HCT116 (cell line): ENCODE measurements at regions not wholly inside any gene's neighbourhood (a gene's known extent, or its start where the extent isn't known, plus 50 kb on each side); places are given as distances from the start of the nearest gene placed in this dataset.

ENCODE experiments used
- ATAC-seq: fragments of 200-7000 bp; cut with Tn5 transposase; 2 replicates; pipeline ENCODE4 v1.9.1; 2020; ENCODE audit warnings: mild to moderate bottlenecking, moderate library complexity
- BruUV-seq: library from RNA; stranded (reverse); fragments of 400-500 nt; replicated peaks from 2 replicates; lab custom pipeline; 2021; lab: Mats Ljungman, UMichigan
- CTCF ChIA-PET: fragments of 300-600 bp; sonication (Branson Sonifier 250); formaldehyde crosslinking; loops from one replicate; lab custom pipeline; 2021; ENCODE audit warnings: antibody characterized with exemption; lab: Charles Lee
- POLR2A ChIA-PET: fragments of 300-600, 350-600 bp; sonication (Branson Sonifier 250); formaldehyde crosslinking; loops from one replicate; lab custom pipeline; 2021; ENCODE audit warnings: antibody characterized with exemption; lab: Charles Lee
- RAD21 ChIA-PET, 2 experiments: fragments of 300-600 bp; sonication (Branson Sonifier 250); formaldehyde crosslinking; loops; one replicate each; lab custom pipeline; 2023; ENCODE audit warnings: low total read pairs in 2 of 2; ENCODE audit not compliant: uncharacterized antibody in 2 of 2, unreplicated experiment in 2 of 2, low non-redundant PET in 1 of 2; lab: Charles Lee
- DNase-seq: peaks from one replicate; pipeline ENCODE4 v3.0.0-alpha.2; 2010; ENCODE audit warnings: low read depth, low spot score
- H2AFZ ChIP-seq: fragments of 200-600 bp; shearing (Covaris generic), sonication (generic); 2 replicates; pipeline ENCODE4 v1.6.1; 2017; ENCODE audit warnings: low read depth, mixed run types, mixed read lengths, antibody characterized with exemption, low read length; ENCODE audit not compliant: poor library complexity, severe bottlenecking
- H3K27ac ChIP-seq: 2 replicates; pipeline ENCODE4 v1.5.1; 2012; ENCODE audit warnings: low read depth, low read length
- H3K27me3 ChIP-seq: fragments of 200-600 bp; sonication (generic); 2 replicates; pipeline ENCODE4 v1.6.1; 2016; ENCODE audit warnings: mixed run types, low read length, mixed read lengths; ENCODE audit not compliant: insufficient read depth
- H3K36me3 ChIP-seq, 2 experiments: fragments of 200-500 bp in 1 of 2; fragments of 200-600 bp in 1 of 2; sonication (Bioruptor generic) in 1 of 2; sonication (generic) in 1 of 2; 2 replicates each; pipeline versions ENCODE4 v1.5.1 to v1.6.1; 2014 to 2016; ENCODE audit warnings: low read length in 2 of 2, inconsistent platforms in 1 of 2, mixed read lengths in 1 of 2, mixed run types in 1 of 2; ENCODE audit not compliant: insufficient read depth in 2 of 2, control insufficient read depth in 1 of 2
- H3K4me1 ChIP-seq, 2 experiments: fragments of 200-600 bp in 1 of 2; sonication (generic) in 1 of 2; 2 replicates each; pipeline versions ENCODE4 v1.5.1 to v1.6.1; 2012 to 2017; ENCODE audit warnings: low read length in 2 of 2, inconsistent platforms in 1 of 2, mild to moderate bottlenecking in 1 of 2, mixed read lengths in 1 of 2, mixed run types in 1 of 2, moderate library complexity in 1 of 2; ENCODE audit not compliant: insufficient read depth in 2 of 2, control insufficient read depth in 1 of 2
- H3K4me2 ChIP-seq: fragments of 200-600 bp; sonication (generic); 2 replicates; pipeline ENCODE4 v1.6.1; 2017; ENCODE audit warnings: mixed run types, low read length, mixed read lengths
- H3K4me3 ChIP-seq, 2 experiments: fragments of 200-600 bp in 1 of 2; sonication (generic) in 1 of 2; replicated peaks in 1 of 2; 2 replicates each; pipeline ENCODE4 v1.5.1; 2011 to 2016; ENCODE audit warnings: low read length in 2 of 2, control low read depth in 1 of 2, low read depth in 1 of 2, mild to moderate bottlenecking in 1 of 2, mixed read lengths in 1 of 2, mixed run types in 1 of 2
- H3K79me2 ChIP-seq: fragments of 200-600 bp; sonication (generic); 2 replicates; pipeline ENCODE4 v1.6.1; 2017; ENCODE audit warnings: mild to moderate bottlenecking, mixed run types, low read length, moderate library complexity, mixed read lengths; ENCODE audit not compliant: insufficient read depth
- H3K9ac ChIP-seq: fragments of 200-600 bp; sonication (generic); 2 replicates; pipeline ENCODE4 v1.6.1; 2016; ENCODE audit warnings: low read length, mixed read lengths
- H3K9me2 ChIP-seq: fragments of 200-600 bp; sonication (generic), shearing (Covaris generic); 2 replicates; pipeline ENCODE4 v1.6.1; 2017; ENCODE audit warnings: mixed run types, mild to moderate bottlenecking, moderate library complexity; ENCODE audit not compliant: insufficient read depth
- H3K9me3 ChIP-seq, 2 experiments: fragments of 200-500 bp in 1 of 2; fragments of 200-600 bp in 1 of 2; sonication (Bioruptor generic) in 1 of 2; sonication (generic) in 1 of 2; 2 replicates each; pipeline ENCODE4 v1.6.1; 2014 to 2017; ENCODE audit warnings: low read length in 2 of 2, mixed read lengths in 2 of 2, inconsistent platforms in 1 of 2, low read depth in 1 of 2, mild to moderate bottlenecking in 1 of 2, mixed run types in 1 of 2, moderate library complexity in 1 of 2; ENCODE audit not compliant: control insufficient read depth in 1 of 2, insufficient read depth in 1 of 2
- H4K20me1 ChIP-seq: fragments of 200-600 bp; sonication (generic), shearing (Covaris generic); 2 replicates; pipeline ENCODE4 v1.6.1; 2017; ENCODE audit warnings: mixed run types, mild to moderate bottlenecking, moderate library complexity; ENCODE audit not compliant: insufficient read depth
- CBX3 ChIP-seq: IDR thresholded peaks from 2 replicates; pipeline ENCODE4 v1.6.1; 2012; ENCODE audit warnings: low read depth
- CEBPB ChIP-seq: IDR thresholded peaks from 2 replicates; pipeline ENCODE4 v1.6.1; 2012; ENCODE audit warnings: low read depth
- EGR1 ChIP-seq: IDR thresholded peaks from 2 replicates; pipeline ENCODE4 v1.6.1; 2012; ENCODE audit warnings: low read depth
- EZH2 ChIP-seq: fragments of 200-600 bp; sonication (generic); IDR thresholded peaks from 2 replicates; pipeline ENCODE4 v1.6.1; 2017; ENCODE audit warnings: antibody characterized with exemption, mixed run types
- EZH2phosphoT487 ChIP-seq: fragments of 200-600 bp; IDR thresholded peaks from 2 replicates; pipeline ENCODE4 v1.6.1; 2018; ENCODE audit warnings: antibody characterized with exemption, borderline replicate concordance
- JUND ChIP-seq: IDR thresholded peaks from 2 replicates; pipeline ENCODE4 v1.6.1; 2012
- POLR2AphosphoS5 ChIP-seq: IDR thresholded peaks from 2 replicates; pipeline ENCODE4 v1.6.1; 2011; ENCODE audit warnings: mild to moderate bottlenecking, low read depth, low read length, moderate library complexity
- RAD21 ChIP-seq: IDR thresholded peaks from 2 replicates; pipeline ENCODE4 v1.6.1; 2012; ENCODE audit warnings: low read depth, mild to moderate bottlenecking
- SIN3A ChIP-seq: IDR thresholded peaks from 2 replicates; pipeline ENCODE4 v1.6.1; 2012; ENCODE audit warnings: low read depth
- TCF7L2 ChIP-seq: IDR thresholded peaks from 2 replicates; pipeline ENCODE4 v1.7.0; 2011; ENCODE audit warnings: borderline replicate concordance, inconsistent platforms; ENCODE audit not compliant: insufficient read depth, insufficient read length; ENCODE audit errors: extremely low read depth
- YY1 ChIP-seq: IDR thresholded peaks from 2 replicates; pipeline ENCODE4 v1.6.1; 2011; ENCODE audit warnings: low read length, low read depth, moderate library complexity, mild to moderate bottlenecking; ENCODE audit not compliant: insufficient replicate concordance; ENCODE audit errors: extremely low read depth
- ZNF274 ChIP-seq: fragments of 200-500 bp; sonication (Bioruptor generic); IDR thresholded peaks from 2 replicates; pipeline ENCODE4 v1.6.1; 2014; ENCODE audit warnings: mild to moderate bottlenecking, low read depth, low read length, inconsistent platforms
- intact Hi-C: fragments of 100-400 bp; cut with micrococcal nuclease; formaldehyde crosslinking; loops from 2 replicates; pipeline ENCODE4 v1.10.0; 2022
- TF ChIP-seq, protein P1 (sequence below): IDR thresholded peaks from 2 replicates; pipeline ENCODE4 v1.6.1; 2012

DNA sequence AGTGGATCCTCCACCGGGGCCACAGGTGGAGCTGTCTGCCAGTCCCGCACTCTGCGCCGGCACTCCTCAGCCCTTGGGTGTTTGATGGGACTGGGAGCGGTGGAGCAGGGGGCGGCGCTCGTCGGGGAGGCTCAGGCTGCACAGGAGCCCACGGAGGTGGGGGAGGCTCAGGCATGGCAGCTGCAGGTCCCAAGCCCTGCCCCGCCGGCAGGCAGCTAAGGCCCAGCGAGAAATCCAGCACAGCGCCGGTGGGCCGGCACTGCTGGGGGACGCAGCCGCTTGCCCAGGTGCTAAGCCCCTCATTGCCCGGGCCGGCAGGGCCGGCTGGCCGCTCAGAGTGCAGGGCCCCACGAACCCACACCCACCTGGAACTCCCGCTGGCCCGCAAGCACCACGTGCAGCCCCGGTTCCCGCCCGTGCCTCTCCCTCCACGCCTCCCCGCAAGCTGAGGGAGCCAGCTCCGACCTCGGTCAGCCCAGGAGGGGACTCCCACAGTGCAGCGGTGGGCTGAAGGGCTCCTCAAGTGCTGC, 286.4 kb downstream of the RBM26 start (continued):
- TF ChIP-seq, protein P1, sequence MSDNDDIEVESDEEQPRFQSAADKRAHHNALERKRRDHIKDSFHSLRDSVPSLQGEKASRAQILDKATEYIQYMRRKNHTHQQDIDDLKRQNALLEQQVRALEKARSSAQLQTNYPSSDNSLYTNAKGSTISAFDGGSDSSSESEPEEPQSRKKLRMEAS, result no peak
- no peak for TF ChIP-seq CEBPB
- no peak for TF ChIP-seq CBX3
- TF ChIP-seq RAD21, result no peak
- TF ChIP-seq JUND, result no peak
- TF ChIP-seq SIN3A, result no peak
- no peak for TF ChIP-seq EZH2
- no peak for TF ChIP-seq YY1
- TF ChIP-seq ZNF274, result no peak
- TF ChIP-seq EZH2phosphoT487, result no peak

DNA sequence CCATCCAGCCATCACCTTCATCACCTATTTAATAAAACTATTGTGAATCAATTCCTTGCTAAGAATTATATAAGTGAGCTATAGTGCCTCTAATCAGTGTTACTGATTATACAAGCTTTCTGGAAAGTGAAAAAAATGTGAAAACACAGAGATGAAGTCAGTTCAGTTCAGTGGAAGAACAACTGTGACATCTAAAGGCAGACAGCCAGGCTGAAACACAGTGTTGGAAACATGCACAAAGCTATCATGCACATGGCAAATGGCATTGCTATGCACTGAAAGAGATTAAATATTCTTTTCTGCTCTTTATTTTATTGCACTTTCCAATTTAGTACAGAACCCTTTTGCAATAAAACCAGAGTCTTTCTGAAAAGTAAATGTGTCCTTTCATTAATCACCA, 294.0 kb downstream of the RBM26 start:
- H3K9me3 ChIP-seq, result no peaks in the 10 kb centered on the region
- no peaks in the 10 kb centered on the region for H3K36me3 ChIP-seq
- H4K20me1 ChIP-seq, result no peaks in the 10 kb centered on the region
- no peaks in the 10 kb centered on the region for H3K9me2 ChIP-seq
- no peak overlapping the region for H3K4me3 ChIP-seq
- H3K27me3 ChIP-seq, result peaks cover 10% of the 10 kb centered on the region
- H2AFZ ChIP-seq, result no peak overlapping the region
- H3K9ac ChIP-seq, result no peak overlapping the region
- ATAC-seq, result no peak
- intact Hi-C loops, result no loop called here
- H3K4me1 ChIP-seq, result no peaks in the 10 kb centered on the region
- no peak overlapping the region for H3K27ac ChIP-seq
- H3K4me2 ChIP-seq, result no peak overlapping the region
- no peaks in the 10 kb centered on the region for H3K79me2 ChIP-seq
- TF ChIP-seq EZH2 (no peak), YY1 (no peak), EZH2phosphoT487 (no peak), CBX3 (no peak), EGR1 (no peak), TCF7L2 (no peak), ZNF274 (no peak), POLR2AphosphoS5 (no peak)
- POLR2A ChIA-PET, result no interaction called here
- RAD21 ChIA-PET, result no interaction called here
- BruUV-seq, result no TSS peak
- DNase-seq, result no peak
- CTCF ChIA-PET, result no interaction called here
